ENCODE measurements at regions not wholly inside any gene's neighbourhood (a gene's known extent, or its start where the extent isn't known, plus 50 kb on each side); places are given as distances from the start of the nearest gene placed in this dataset.

DNA sequence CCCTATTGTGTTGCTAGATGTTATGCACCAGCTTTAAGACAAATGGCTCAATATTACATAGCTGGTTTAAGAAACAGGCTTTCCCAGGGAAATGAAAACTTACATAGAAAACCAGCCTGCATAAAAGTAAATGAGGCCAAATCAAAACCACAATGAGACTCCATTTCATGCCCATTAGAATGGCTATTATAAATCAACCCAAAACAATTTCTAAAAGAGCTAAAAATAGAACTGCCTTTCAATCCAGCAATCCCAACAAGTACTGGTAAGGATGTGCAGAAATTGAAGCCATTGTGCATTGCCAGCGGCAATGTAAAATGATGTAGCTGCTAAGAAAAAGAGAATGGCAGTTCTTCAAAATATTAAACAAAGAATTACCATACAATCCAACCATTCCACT, 1170.0 kb upstream of the CDH9 start:
- TF ChIP-seq, protein P1, sequence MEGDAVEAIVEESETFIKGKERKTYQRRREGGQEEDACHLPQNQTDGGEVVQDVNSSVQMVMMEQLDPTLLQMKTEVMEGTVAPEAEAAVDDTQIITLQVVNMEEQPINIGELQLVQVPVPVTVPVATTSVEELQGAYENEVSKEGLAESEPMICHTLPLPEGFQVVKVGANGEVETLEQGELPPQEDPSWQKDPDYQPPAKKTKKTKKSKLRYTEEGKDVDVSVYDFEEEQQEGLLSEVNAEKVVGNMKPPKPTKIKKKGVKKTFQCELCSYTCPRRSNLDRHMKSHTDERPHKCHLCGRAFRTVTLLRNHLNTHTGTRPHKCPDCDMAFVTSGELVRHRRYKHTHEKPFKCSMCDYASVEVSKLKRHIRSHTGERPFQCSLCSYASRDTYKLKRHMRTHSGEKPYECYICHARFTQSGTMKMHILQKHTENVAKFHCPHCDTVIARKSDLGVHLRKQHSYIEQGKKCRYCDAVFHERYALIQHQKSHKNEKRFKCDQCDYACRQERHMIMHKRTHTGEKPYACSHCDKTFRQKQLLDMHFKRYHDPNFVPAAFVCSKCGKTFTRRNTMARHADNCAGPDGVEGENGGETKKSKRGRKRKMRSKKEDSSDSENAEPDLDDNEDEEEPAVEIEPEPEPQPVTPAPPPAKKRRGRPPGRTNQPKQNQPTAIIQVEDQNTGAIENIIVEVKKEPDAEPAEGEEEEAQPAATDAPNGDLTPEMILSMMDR (IDR thresholded peaks at IDR 0.05) = no peak
- TF ChIP-seq POLR2A (IDR thresholded peaks at IDR 0.05) (no peak), POLR2AphosphoS5 (IDR thresholded peaks at IDR 0.05) (no peak)
